ENCODE measurements at regions not wholly inside any gene's neighbourhood (a gene's known extent, or its start where the extent isn't known, plus 50 kb on each side); places are given as distances from the start of the nearest gene placed in this dataset.

DNA sequence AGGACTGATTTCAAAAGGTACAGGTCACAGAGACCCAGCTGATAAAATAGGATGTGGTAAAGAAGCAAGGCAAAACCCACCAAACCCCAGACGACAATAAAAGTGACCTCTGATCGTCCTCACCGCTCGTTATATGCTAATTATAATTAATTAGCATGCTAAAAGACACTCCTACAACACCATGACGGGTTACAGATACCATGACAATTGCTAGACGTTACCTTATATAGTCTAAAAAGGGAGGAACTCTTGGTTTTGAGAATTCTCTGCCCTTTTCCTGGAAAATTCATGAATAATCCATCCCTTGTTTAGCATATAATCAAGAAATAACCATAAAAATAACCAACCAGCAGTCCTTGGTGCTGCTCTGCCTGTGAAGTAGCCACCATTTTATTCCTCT, 74.7 kb upstream of the MB21D2 start:
- Histone ChIP-seq H3K14ac (ENCODE audit: insufficient read length) (no peak overlapping the region), H3K9ac (replicated peaks in 1 of 4; ENCODE audit: extremely low read depth in 1 of 4, low read depth in 3 of 4, low read length in 3 of 4) (no peak overlapping the region), H3K36me3 (ENCODE audit: control insufficient read depth in 2 of 4, insufficient read depth in 4 of 4, low read length in 3 of 4) (no peaks in the 10 kb centered on the region; a peak in 1 of 8 replicates), H3K23me2 (ENCODE audit: low read depth, low read length) (no peaks in the 10 kb centered on the region), H3K27me3 (replicated peaks in 1 of 4; ENCODE audit: control insufficient read depth in 3 of 4, extremely low read depth in 1 of 4, insufficient read depth in 3 of 4, low read length in 3 of 4) (no peaks in the 10 kb centered on the region), H3K23ac (ENCODE audit: insufficient read length) (no peak overlapping the region), H3K4me3 (ENCODE audit: extremely low read depth in 1 of 4, insufficient read depth in 2 of 4, low read depth in 3 of 4, low read length in 4 of 4) (no peak overlapping the region), H3K18ac (ENCODE audit: extremely low read depth, low read length) (no peak overlapping the region), H3K56ac (replicated peaks; ENCODE audit: insufficient read length, low read depth, low read length) (no peak overlapping the region), H3K9me3 (ENCODE audit: insufficient read depth in 2 of 2, low read depth in 1 of 2, low read length in 1 of 2) (peaks cover 6 to 7% of the 10 kb centered on the region in 2 experiments; a peak in 1 of 4 replicates), H3K4ac (replicated peaks; ENCODE audit: insufficient read length, low read depth, low read length) (no peak overlapping the region), H2BK120ac (replicated peaks; ENCODE audit: low read depth, low read length) (no peak overlapping the region), H2AK5ac (ENCODE audit: low read depth, low read length) (no peak overlapping the region), H4K5ac (ENCODE audit: insufficient read length, low read depth, low read length) (no peak overlapping the region), H2BK12ac (ENCODE audit: low read depth, low read length) (no peak overlapping the region), H3K4me1 (replicated peaks in 1 of 4; ENCODE audit: control insufficient read depth in 3 of 4, insufficient read depth in 4 of 4, low read length in 3 of 4) (peaks cover 0 to 4% (median 0%) of the 10 kb centered on the region in 4 experiments; a peak in 2 of 7 replicates), H4K20me1 (replicated peaks in 1 of 2; ENCODE audit: control insufficient read depth in 1 of 2, insufficient read depth in 2 of 2, low read length in 2 of 2) (no peaks in the 10 kb centered on the region), H3K27ac (ENCODE audit: low read depth, low read length) (no peak overlapping the region), H3K4me2 (ENCODE audit: insufficient read depth in 1 of 2, low read depth in 2 of 2, low read length in 2 of 2) (no peak overlapping the region), H2BK15ac (ENCODE audit: low read length) (no peak overlapping the region), H4K91ac (replicated peaks; ENCODE audit: insufficient read length, low read length) (no peak overlapping the region), H2AFZ (ENCODE audit: low read length) (no peak overlapping the region), H2BK20ac (ENCODE audit: low read length) (no peak overlapping the region), H3K79me1 (ENCODE audit: low read depth, low read length) (no peaks in the 10 kb centered on the region), H4K8ac (ENCODE audit: extremely low read depth, insufficient read depth, low read length) (no peak overlapping the region), H3K79me2 (ENCODE audit: control insufficient read depth in 1 of 2, insufficient read depth in 2 of 2, low read length in 2 of 2) (no peaks in the 10 kb centered on the region), H2BK5ac (ENCODE audit: low read depth, low read length) (no peak overlapping the region)
- no peak for FAIRE-seq
- ChIA-PET CTCF (ENCODE audit: partially characterized antibody) (interaction anchor here (0.9 kb wide), 1 partner anchor 48 kb away, joined by 3 read pairs; no protein-coding TSS in a partner anchor), POLR2A (ENCODE audit: partially characterized antibody) (no interaction called here)
- WGBS, 2 experiments (ENCODE audit: extremely low coverage in 1 of 2, insufficient coverage in 1 of 2, insufficient read length in 1 of 2, insufficient replicate concordance in 2 of 2, low coverage in 1 of 2, low lambda C conversion rate in 2 of 2, missing lambda C conversion rate in 1 of 2): 64% methylated on average over 6 of the region's 6 CpGs; no CpG with 5 or more reads in 1 of the 2 experiments
- no peak for DNase-seq (ENCODE audit: low read depth in 1 of 2, low spot score in 2 of 2)
- TF ChIP-seq, protein P1, sequence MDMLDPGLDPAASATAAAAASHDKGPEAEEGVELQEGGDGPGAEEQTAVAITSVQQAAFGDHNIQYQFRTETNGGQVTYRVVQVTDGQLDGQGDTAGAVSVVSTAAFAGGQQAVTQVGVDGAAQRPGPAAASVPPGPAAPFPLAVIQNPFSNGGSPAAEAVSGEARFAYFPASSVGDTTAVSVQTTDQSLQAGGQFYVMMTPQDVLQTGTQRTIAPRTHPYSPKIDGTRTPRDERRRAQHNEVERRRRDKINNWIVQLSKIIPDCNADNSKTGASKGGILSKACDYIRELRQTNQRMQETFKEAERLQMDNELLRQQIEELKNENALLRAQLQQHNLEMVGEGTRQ (IDR thresholded peaks at IDR 0.05; ENCODE audit: low read length): no peak
